Uterus (tissue), 3 donors: ENCODE measurements at regions not wholly inside any gene's neighbourhood (a gene's known extent, or its start where the extent isn't known, plus 50 kb on each side); places are given as distances from the start of the nearest gene placed in this dataset.

ENCODE experiments used
- DNase-seq, 2 donors: peaks; one replicate each; pipeline ENCODE4 v3.0.0-alpha.2; 2019 to 2020
- H3K27ac ChIP-seq, 2 donors: fragments of 200-600 bp; sonication (generic); 1 replicate in 1 of 2; 2 replicates in 1 of 2; pipeline ENCODE4 v1.5.1; 2016 to 2018
- H3K27me3 ChIP-seq, 2 donors: fragments of 200-600 bp; sonication (generic); one replicate each; pipeline ENCODE4 v1.5.1; 2018 to 2019; ENCODE audit warnings: control low read depth in 1 of 2
- H3K36me3 ChIP-seq, 2 donors: fragments of 200-600 bp; sonication (generic); one replicate each; pipeline ENCODE4 v1.5.1; 2019; ENCODE audit warnings: control low read depth in 1 of 2
- H3K4me1 ChIP-seq, 2 donors: fragments of 200-600 bp; sonication (generic); one replicate each; pipeline ENCODE4 v1.5.1; 2018 to 2019; ENCODE audit warnings: control low read depth in 1 of 2
- H3K4me3 ChIP-seq, 2 donors: fragments of 200-600 bp; sonication (generic); 1 replicate in 1 of 2; 2 replicates in 1 of 2; pipeline ENCODE4 v1.5.1; 2018 to 2019; ENCODE audit warnings: mild to moderate bottlenecking in 1 of 2
- H3K9me3 ChIP-seq, 2 donors: fragments of 200-600 bp; sonication (generic); one replicate each; pipeline ENCODE4 v1.5.1; 2019; ENCODE audit warnings: control low read depth in 1 of 2
- CTCF ChIP-seq, 4 experiments: fragments of 200-600 bp in 2 of 4; fragments of 450-650 bp in 2 of 4; sonication (generic) in 2 of 4; IDR thresholded peaks; one replicate each; pipeline ENCODE4 v1.5.1; 2016 to 2019; ENCODE audit warnings: antibody characterized with exemption in 4 of 4, mild to moderate bottlenecking in 2 of 4, moderate library complexity in 1 of 4
- POLR2A ChIP-seq, 2 donors: fragments of 450-650 bp; IDR thresholded peaks; one replicate each; pipeline ENCODE4 v1.6.1; 2016; ENCODE audit warnings: antibody characterized with exemption in 2 of 2, mild to moderate bottlenecking in 1 of 2, moderate library complexity in 1 of 2
- intact Hi-C: fragments of 100-400 bp; cut with DNase I; formaldehyde crosslinking; loops from one replicate; pipeline ENCODE4 v1.15.1; 2023; ENCODE audit warnings: low total_unique reads
- donor health status: DM: yes; HTN: yes; CAD: no.

- Histone ChIP-seq H3K36me3 (no peaks in the 10 kb centered on the region), H3K4me3 (no peak overlapping the region), H3K4me1 (no peaks in the 10 kb centered on the region), H3K9me3 (no peaks in the 10 kb centered on the region), H3K27ac (no peak overlapping the region), H3K27me3 (no peaks in the 10 kb centered on the region)
- no peak for DNase-seq
- intact Hi-C loops, result no loop called here
- TF ChIP-seq CTCF (IDR thresholded peaks at IDR 0.05) (no peak), POLR2A (IDR thresholded peaks at IDR 0.05) (no peak)
Measured at GRCh38 chr5:31137676-31138075, 55.8 kb upstream of the CDH6 start.

GRCh38 chr5:31135542-31135941, 57.9 kb upstream of the CDH6 start:
- H3K27me3 ChIP-seq, result no peaks in the 10 kb centered on the region
- intact Hi-C loops, result no loop called here
- H3K4me3 ChIP-seq, result no peak overlapping the region

GRCh38 chr5:31133488-31133887, 60.0 kb upstream of the CDH6 start:
- TF ChIP-seq CTCF (IDR thresholded peaks at IDR 0.05), result no peak
- TF ChIP-seq POLR2A (IDR thresholded peaks at IDR 0.05), result no peak

More at GRCh38 chr5:31135542-31135941, 57.9 kb upstream of the CDH6 start:
- H3K36me3 ChIP-seq, result no peaks in the 10 kb centered on the region
- DNase-seq, result no peak
- H3K4me1 ChIP-seq, result no peaks in the 10 kb centered on the region
- no peak overlapping the region for H3K27ac ChIP-seq
- no peaks in the 10 kb centered on the region for H3K9me3 ChIP-seq
- TF ChIP-seq CTCF (IDR thresholded peaks at IDR 0.05), result no peak
- TF ChIP-seq POLR2A (IDR thresholded peaks at IDR 0.05), result no peak

GRCh38 chr5:31131381-31131891, 62.0 kb upstream of the CDH6 start:
- DNase-seq, result no peak
- intact Hi-C loops, result no loop called here

More at GRCh38 chr5:31133488-31133887, 60.0 kb upstream of the CDH6 start:
- Histone ChIP-seq H3K36me3 (no peaks in the 10 kb centered on the region), H3K4me1 (no peaks in the 10 kb centered on the region), H3K9me3 (no peaks in the 10 kb centered on the region), H3K27ac (no peak overlapping the region), H3K4me3 (no peak overlapping the region), H3K27me3 (no peaks in the 10 kb centered on the region)
- DNase-seq, result no peak
- intact Hi-C loops, result no loop called here

GRCh38 chr5:31130676-31131075, 62.8 kb upstream of the CDH6 start:
- TF ChIP-seq CTCF (IDR thresholded peaks at IDR 0.05) (no peak), POLR2A (IDR thresholded peaks at IDR 0.05) (no peak)
- H3K27ac ChIP-seq, result no peak overlapping the region
- H3K4me3 ChIP-seq, result no peak overlapping the region
- H3K4me1 ChIP-seq, result no peaks in the 10 kb centered on the region
- no peaks in the 10 kb centered on the region for H3K27me3 ChIP-seq
- H3K36me3 ChIP-seq, result no peaks in the 10 kb centered on the region
- no peak for DNase-seq
- H3K9me3 ChIP-seq, result no peaks in the 10 kb centered on the region
- intact Hi-C loops, result no loop called here

More at GRCh38 chr5:31131381-31131891, 62.0 kb upstream of the CDH6 start:
- TF ChIP-seq CTCF (IDR thresholded peaks at IDR 0.05), result no peak
- TF ChIP-seq POLR2A (IDR thresholded peaks at IDR 0.05), result no peak
- Histone ChIP-seq H3K36me3 (no peaks in the 10 kb centered on the region), H3K27ac (no peak overlapping the region), H3K9me3 (no peaks in the 10 kb centered on the region), H3K27me3 (no peaks in the 10 kb centered on the region), H3K4me3 (no peak overlapping the region), H3K4me1 (no peaks in the 10 kb centered on the region)
